Trophoblast cell (in vitro differentiated cells and primary cell): ENCODE measurements at regions not wholly inside any gene's neighbourhood (a gene's known extent, or its start where the extent isn't known, plus 50 kb on each side); places are given as distances from the start of the nearest gene placed in this dataset.

Source experiments
- DNase-seq, 2 donors: peaks; one replicate each; pipeline ENCODE4 v3.0.0-alpha.2; 2016
- H2AFZ ChIP-seq: 2 replicates; pipeline ENCODE4 v1.6.1; 2013; ENCODE audit warnings: low read length, moderate library complexity, mild to moderate bottlenecking; ENCODE audit not compliant: insufficient read depth, poor library complexity
- H2AK5ac ChIP-seq: 2 replicates; pipeline ENCODE4 v1.6.1; 2013; ENCODE audit warnings: mild to moderate bottlenecking, low read length
- H2BK120ac ChIP-seq: 2 replicates; pipeline ENCODE4 v1.6.1; 2013; ENCODE audit warnings: low read length, mild to moderate bottlenecking, moderate library complexity; ENCODE audit not compliant: insufficient read depth, poor library complexity
- H2BK12ac ChIP-seq: 2 replicates; pipeline ENCODE4 v1.6.1; 2013; ENCODE audit warnings: mild to moderate bottlenecking, low read length, moderate library complexity
- H2BK5ac ChIP-seq: 2 replicates; pipeline ENCODE4 v1.6.1; 2013; ENCODE audit warnings: low read length, low read depth, moderate library complexity, mild to moderate bottlenecking; ENCODE audit not compliant: poor library complexity
- H3K14ac ChIP-seq: 2 replicates; pipeline ENCODE4 v1.6.1; 2013; ENCODE audit warnings: mild to moderate bottlenecking, low read length
- H3K18ac ChIP-seq: 2 replicates; pipeline ENCODE4 v1.6.1; 2013; ENCODE audit warnings: mild to moderate bottlenecking, low read length
- H3K23ac ChIP-seq: 2 replicates; pipeline ENCODE4 v1.6.1; 2013; ENCODE audit warnings: low read length
- H3K27ac ChIP-seq: 2 replicates; pipeline ENCODE4 v1.5.1; 2013; ENCODE audit warnings: low read depth, mild to moderate bottlenecking, inconsistent platforms, low read length, moderate library complexity
- H3K27me3 ChIP-seq: 2 replicates; pipeline ENCODE4 v1.6.1; 2013; ENCODE audit warnings: inconsistent platforms, mild to moderate bottlenecking, low read length, moderate library complexity; ENCODE audit not compliant: insufficient read depth
- H3K36me3 ChIP-seq, 2 experiments: 1 replicate in 1 of 2; 2 replicates in 1 of 2; pipeline ENCODE4 v1.6.1; 2013; ENCODE audit warnings: low read length in 2 of 2, mild to moderate bottlenecking in 2 of 2, moderate library complexity in 1 of 2; ENCODE audit not compliant: insufficient read depth in 2 of 2, control insufficient read depth in 1 of 2
- H3K4ac ChIP-seq: 2 replicates; pipeline ENCODE4 v1.6.1; 2013; ENCODE audit warnings: low read depth, mild to moderate bottlenecking, low read length, moderate library complexity
- H3K4me1 ChIP-seq, 2 experiments: 1 replicate in 1 of 2; 2 replicates in 1 of 2; pipeline ENCODE4 v1.6.1; 2013; ENCODE audit warnings: low read length in 2 of 2, mild to moderate bottlenecking in 2 of 2, moderate library complexity in 1 of 2; ENCODE audit not compliant: insufficient read depth in 2 of 2, control insufficient read depth in 1 of 2
- H3K4me2 ChIP-seq: 2 replicates; pipeline ENCODE4 v1.6.1; 2013; ENCODE audit warnings: inconsistent platforms, mild to moderate bottlenecking, low read length, moderate library complexity
- H3K4me3 ChIP-seq: 2 replicates; pipeline ENCODE4 v1.5.1; 2013; ENCODE audit warnings: mild to moderate bottlenecking, low read depth, low read length, inconsistent platforms
- H3K79me1 ChIP-seq: one replicate; pipeline ENCODE4 v1.6.1; 2013; ENCODE audit warnings: low read length
- H3K79me2 ChIP-seq: 2 replicates; pipeline ENCODE4 v1.6.1; 2013; ENCODE audit warnings: low read length, mild to moderate bottlenecking; ENCODE audit not compliant: control insufficient read depth, insufficient read depth, poor library complexity
- H3K9ac ChIP-seq: 2 replicates; pipeline ENCODE4 v1.6.1; 2013; ENCODE audit warnings: mild to moderate bottlenecking, low read length
- H3K9me3 ChIP-seq: 2 replicates; pipeline ENCODE4 v1.6.1; 2013; ENCODE audit warnings: low read depth, mild to moderate bottlenecking, control low read depth, inconsistent platforms, low read length; ENCODE audit not compliant: insufficient read depth
- H4K12ac ChIP-seq: 2 replicates; pipeline ENCODE4 v1.6.1; 2013; ENCODE audit warnings: low read depth, mild to moderate bottlenecking, low read length, moderate library complexity
- H4K8ac ChIP-seq: 2 replicates; pipeline ENCODE4 v1.6.1; 2013; ENCODE audit warnings: low read depth, mild to moderate bottlenecking, low read length, moderate library complexity
- H4K91ac ChIP-seq: one replicate; pipeline ENCODE4 v1.6.1; 2013; ENCODE audit warnings: low read depth, mild to moderate bottlenecking, low read length, moderate library complexity
- WGBS: extraction: QIAGEN DNeasy Blood & Tissue Kit; methylation state at CpG from one replicate; pipeline ENCODE4 v1.1.7; 2013; ENCODE audit warnings: missing lambda C conversion rate; ENCODE audit not compliant: insufficient read length, insufficient coverage; ENCODE audit errors: extremely low coverage; 5-methylcytosine and 5-hydroxymethylcytosine counted together

DNA sequence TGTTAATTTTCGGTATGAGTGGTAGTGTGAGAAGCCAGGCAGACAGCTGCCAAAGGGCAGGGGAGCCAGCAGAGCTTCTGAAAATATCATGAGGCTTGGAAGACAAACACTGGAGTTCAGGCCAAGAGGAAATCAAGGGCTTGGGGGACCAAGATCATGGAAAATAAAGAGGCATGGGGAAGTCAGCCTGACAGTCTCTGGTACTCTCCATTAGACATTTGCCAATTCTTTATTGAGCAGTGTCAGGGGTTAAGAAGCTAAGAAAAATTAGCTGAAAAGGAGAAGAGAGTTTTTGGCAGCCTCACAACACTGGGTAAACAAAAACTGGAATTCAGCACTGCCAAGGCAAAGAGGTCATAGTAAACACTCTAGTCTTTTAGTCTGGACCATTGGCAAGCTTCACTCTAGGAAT lies 612.7 kb downstream of the EPHA4 start:
- H3K9ac ChIP-seq, result no peak overlapping the region
- WGBS, result no CpG with 5 or more reads among the region's 1 CpG
- no peak overlapping the region for H3K4me3 ChIP-seq
- H3K36me3 ChIP-seq, result no peaks in the 10 kb centered on the region
- H3K27me3 ChIP-seq, result no peaks in the 10 kb centered on the region
- H3K14ac ChIP-seq, result no peak overlapping the region
- no peak overlapping the region for H4K8ac ChIP-seq
- H3K9me3 ChIP-seq, result no peaks in the 10 kb centered on the region
- H4K12ac ChIP-seq, result no peak overlapping the region
- H3K27ac ChIP-seq, result no peak overlapping the region
- H3K18ac ChIP-seq, result no peak overlapping the region
- H3K4me1 ChIP-seq, result peaks cover 3% of the 10 kb centered on the region in 2 experiments
- H4K91ac ChIP-seq, result no peak overlapping the region
- no peak for DNase-seq
- no peak overlapping the region for H2AFZ ChIP-seq
- no peak overlapping the region for H3K4me2 ChIP-seq
- no peak overlapping the region for H2BK120ac ChIP-seq
- peaks cover 3% of the 10 kb centered on the region for H3K79me1 ChIP-seq
- no peak overlapping the region for H2BK12ac ChIP-seq
- no peak overlapping the region for H2BK5ac ChIP-seq
- H3K79me2 ChIP-seq, result no peaks in the 10 kb centered on the region
- H2AK5ac ChIP-seq, result no peak overlapping the region
- no peak overlapping the region for H3K23ac ChIP-seq
- H3K4ac ChIP-seq, result no peak overlapping the region

DNA sequence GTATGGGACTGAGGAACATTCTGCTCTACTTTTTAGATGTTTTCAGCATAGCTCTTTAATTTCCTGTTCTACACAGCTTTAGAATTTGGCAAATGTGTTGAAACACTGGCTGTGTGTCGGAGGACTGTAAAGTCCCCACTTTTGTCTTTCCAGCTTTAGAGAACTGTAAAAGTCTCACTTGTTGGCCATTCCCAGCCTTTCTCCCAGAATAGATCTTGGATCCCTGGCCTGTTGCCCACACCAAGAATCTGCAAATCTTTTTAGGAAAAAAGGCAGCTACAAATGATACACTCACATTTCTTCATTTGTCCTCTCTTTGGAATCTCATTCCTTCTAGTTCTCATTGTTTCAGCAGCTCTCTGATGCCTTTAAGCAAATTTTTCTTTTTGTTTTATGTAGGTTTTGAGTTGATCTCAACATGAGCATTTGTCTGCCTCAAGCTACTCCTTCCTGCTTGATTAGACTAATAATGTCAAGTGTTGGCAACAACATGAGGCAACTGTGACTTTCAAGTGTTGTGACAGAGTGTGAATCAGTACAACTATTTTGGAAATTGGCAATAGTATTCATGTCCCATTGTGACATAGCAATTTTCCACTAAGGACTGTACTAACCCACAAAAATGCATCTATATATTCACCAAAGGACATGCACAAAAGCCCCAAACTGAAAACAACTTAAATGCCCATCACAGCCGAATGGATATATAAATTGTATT lies 610.8 kb downstream of the EPHA4 start:
- Histone ChIP-seq H3K18ac (no peak overlapping the region), H2BK5ac (no peak overlapping the region), H2AK5ac (no peak overlapping the region), H2BK12ac (no peak overlapping the region), H3K27ac (no peak overlapping the region), H3K4me3 (no peak overlapping the region), H3K9ac (no peak overlapping the region), H3K4ac (no peak overlapping the region), H3K14ac (no peak overlapping the region), H3K23ac (no peak overlapping the region), H3K79me2 (no peaks in the 10 kb centered on the region), H3K4me1 (peaks cover 3% of the 10 kb centered on the region in 2 experiments), H3K9me3 (no peaks in the 10 kb centered on the region), H3K27me3 (no peaks in the 10 kb centered on the region), H4K91ac (no peak overlapping the region), H2AFZ (no peak overlapping the region), H3K79me1 (peaks cover 3% of the 10 kb centered on the region), H3K36me3 (no peaks in the 10 kb centered on the region), H4K12ac (no peak overlapping the region), H3K4me2 (no peak overlapping the region), H2BK120ac (no peak overlapping the region), H4K8ac (no peak overlapping the region)
- WGBS, result no CpG with 5 or more reads among the region's 2 CpGs
- no peak for DNase-seq

DNA sequence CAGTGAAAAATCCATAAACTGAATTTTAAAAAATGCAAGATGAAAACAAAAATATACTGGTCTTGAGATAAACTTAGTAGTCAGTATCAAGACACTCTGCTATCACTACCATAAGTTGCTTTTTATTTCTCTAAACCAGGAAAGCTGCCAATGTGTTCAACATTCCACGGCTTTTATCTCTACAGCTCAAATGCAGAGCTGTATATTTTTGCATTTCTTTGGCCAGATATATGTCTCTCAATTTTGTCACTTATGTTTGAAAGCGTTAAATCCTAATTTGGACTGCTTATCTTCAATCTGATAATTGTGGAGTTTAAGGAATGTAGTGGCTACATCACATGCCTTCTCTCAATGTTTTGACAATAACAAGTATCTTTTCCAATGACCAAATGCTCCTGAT lies 609.5 kb downstream of the EPHA4 start:
- peak in 1 of 2 donors; percentile 2 for DNase-seq
- Histone ChIP-seq H4K8ac (no peak overlapping the region), H2AK5ac (no peak overlapping the region), H2BK5ac (no peak overlapping the region), H3K23ac (no peak overlapping the region), H3K4me2 (no peak overlapping the region), H3K9me3 (no peaks in the 10 kb centered on the region), H4K12ac (no peak overlapping the region), H2BK12ac (no peak overlapping the region), H3K27me3 (no peaks in the 10 kb centered on the region), H4K91ac (no peak overlapping the region), H3K4me1 (no peaks in the 10 kb centered on the region), H2AFZ (no peak overlapping the region), H3K36me3 (no peaks in the 10 kb centered on the region), H3K4ac (no peak overlapping the region), H3K18ac (no peak overlapping the region), H3K79me2 (no peaks in the 10 kb centered on the region), H3K79me1 (no peaks in the 10 kb centered on the region), H3K9ac (no peak overlapping the region), H3K14ac (no peak overlapping the region), H2BK120ac (no peak overlapping the region), H3K4me3 (no peak overlapping the region), H3K27ac (no peak overlapping the region)
- WGBS, result no CpG with 5 or more reads among the region's 2 CpGs

DNA sequence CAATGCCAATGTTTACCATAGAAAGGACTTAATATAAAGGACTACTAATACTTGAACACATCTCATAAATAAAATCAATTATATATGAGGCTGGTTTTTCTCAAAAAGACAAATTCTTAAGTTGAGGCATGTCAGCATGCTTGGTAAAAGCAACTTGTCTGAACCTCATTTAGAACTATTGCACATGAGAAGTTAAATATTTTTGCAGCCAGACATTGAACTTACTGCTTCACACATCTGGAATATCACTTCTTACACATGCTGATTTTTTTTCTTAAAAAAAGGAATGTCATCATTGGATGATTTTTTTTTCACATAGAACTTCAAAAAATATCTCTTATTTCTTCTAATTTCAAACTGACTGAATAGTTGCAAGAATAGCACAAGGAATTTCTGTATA lies 609.0 kb downstream of the EPHA4 start:
- H3K14ac ChIP-seq, result no peak overlapping the region

More for the DNA sequence above, 609.0 kb downstream of the EPHA4 start:
- Histone ChIP-seq H3K9me3 (no peaks in the 10 kb centered on the region), H3K27me3 (no peaks in the 10 kb centered on the region), H2AFZ (no peak overlapping the region), H2AK5ac (no peak overlapping the region), H3K4me3 (no peak overlapping the region), H3K79me1 (no peaks in the 10 kb centered on the region), H3K23ac (no peak overlapping the region), H3K27ac (no peak overlapping the region), H2BK120ac (no peak overlapping the region), H3K79me2 (no peaks in the 10 kb centered on the region), H3K4ac (no peak overlapping the region), H3K36me3 (no peaks in the 10 kb centered on the region), H4K12ac (no peak overlapping the region), H4K8ac (no peak overlapping the region), H3K4me1 (no peaks in the 10 kb centered on the region), H2BK12ac (no peak overlapping the region), H3K4me2 (no peak overlapping the region), H3K9ac (no peak overlapping the region), H2BK5ac (no peak overlapping the region), H3K18ac (no peak overlapping the region), H4K91ac (no peak overlapping the region)
- no peak for DNase-seq
